Peyer's patch (tissue), 4 donors: ENCODE measurements at regions not wholly inside any gene's neighbourhood (a gene's known extent, or its start where the extent isn't known, plus 50 kb on each side); places are given as distances from the start of the nearest gene placed in this dataset.

Experiments
- CTCF ChIP-seq, 6 experiments: fragments of 450-650 bp in 4 of 6; fragments of 200-600 bp in 2 of 6; sonication (generic) in 1 of 6; IDR thresholded peaks; one replicate each; pipeline ENCODE4 v1.5.1; 2017 to 2019; ENCODE audit warnings: antibody characterized with exemption in 6 of 6, mild to moderate bottlenecking in 3 of 6, moderate library complexity in 1 of 6
- POLR2A ChIP-seq, 2 donors: fragments of 450-650 bp; IDR thresholded peaks; one replicate each; pipeline ENCODE4 v1.5.1; 2017; ENCODE audit warnings: antibody characterized with exemption in 2 of 2, mild to moderate bottlenecking in 2 of 2, moderate library complexity in 2 of 2

- TF ChIP-seq CTCF (IDR thresholded peaks at IDR 0.05) (no peak), POLR2A (IDR thresholded peaks at IDR 0.05) (no peak)
Observed at GRCh38 chr7:13159467-13160184, 472.2 kb downstream of the ARL4A start.
